ENCODE measurements at regions not wholly inside any gene's neighbourhood (a gene's known extent, or its start where the extent isn't known, plus 50 kb on each side); places are given as distances from the start of the nearest gene placed in this dataset.

DNA sequence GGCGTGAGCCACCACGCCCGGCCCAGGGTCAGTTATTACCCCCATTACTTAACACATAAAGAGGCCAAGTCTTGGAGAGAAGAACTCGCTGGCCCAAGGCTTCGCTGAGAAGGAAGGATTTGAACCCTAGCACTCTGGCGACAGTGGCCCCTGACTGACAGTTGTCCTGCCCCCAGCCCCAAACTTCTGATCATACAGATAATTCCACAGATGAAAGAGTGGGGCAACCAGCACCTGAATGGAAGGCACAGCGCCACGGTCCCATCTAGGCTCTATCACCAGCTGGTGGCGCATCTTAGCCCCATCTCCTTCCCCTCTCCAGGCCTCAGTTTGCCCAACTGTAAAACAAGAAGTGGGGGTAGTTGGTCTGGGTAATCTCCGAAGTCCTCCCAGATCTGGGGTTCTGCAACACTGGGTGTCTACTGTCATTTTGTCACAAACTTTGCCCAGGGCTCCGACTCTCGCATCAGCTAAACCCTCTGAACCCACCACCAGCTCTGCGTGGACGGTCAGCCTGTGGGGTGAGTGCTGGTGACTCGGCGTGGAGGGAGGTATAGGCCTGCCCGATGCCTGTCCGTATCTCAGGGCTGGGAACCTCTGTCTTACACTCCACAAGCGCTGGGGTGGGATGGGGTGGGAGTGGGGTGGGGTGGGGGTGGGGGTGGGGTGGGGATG is 209.3 kb downstream of the C9orf50 start:
- TF ChIP-seq, protein P1, sequence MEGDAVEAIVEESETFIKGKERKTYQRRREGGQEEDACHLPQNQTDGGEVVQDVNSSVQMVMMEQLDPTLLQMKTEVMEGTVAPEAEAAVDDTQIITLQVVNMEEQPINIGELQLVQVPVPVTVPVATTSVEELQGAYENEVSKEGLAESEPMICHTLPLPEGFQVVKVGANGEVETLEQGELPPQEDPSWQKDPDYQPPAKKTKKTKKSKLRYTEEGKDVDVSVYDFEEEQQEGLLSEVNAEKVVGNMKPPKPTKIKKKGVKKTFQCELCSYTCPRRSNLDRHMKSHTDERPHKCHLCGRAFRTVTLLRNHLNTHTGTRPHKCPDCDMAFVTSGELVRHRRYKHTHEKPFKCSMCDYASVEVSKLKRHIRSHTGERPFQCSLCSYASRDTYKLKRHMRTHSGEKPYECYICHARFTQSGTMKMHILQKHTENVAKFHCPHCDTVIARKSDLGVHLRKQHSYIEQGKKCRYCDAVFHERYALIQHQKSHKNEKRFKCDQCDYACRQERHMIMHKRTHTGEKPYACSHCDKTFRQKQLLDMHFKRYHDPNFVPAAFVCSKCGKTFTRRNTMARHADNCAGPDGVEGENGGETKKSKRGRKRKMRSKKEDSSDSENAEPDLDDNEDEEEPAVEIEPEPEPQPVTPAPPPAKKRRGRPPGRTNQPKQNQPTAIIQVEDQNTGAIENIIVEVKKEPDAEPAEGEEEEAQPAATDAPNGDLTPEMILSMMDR (IDR thresholded peaks at IDR 0.05; ENCODE audit: low read length) = no peak
- no peak for TF ChIP-seq EZH2phosphoT487 (IDR thresholded peaks at IDR 0.05; ENCODE audit: low read length)

All from MM.1S (cell line).